KOPT-K1 (cell line): ENCODE measurements at regions not wholly inside any gene's neighbourhood (a gene's known extent, or its start where the extent isn't known, plus 50 kb on each side); places are given as distances from the start of the nearest gene placed in this dataset.
"Not testable (repeated sequence)": the region's sequence is repeated elsewhere in the genome, so short reads cannot be mapped to it uniquely, and the experiment has no call there.

Experiments used
- H3K27ac ChIP-seq: fragments of 200-600 bp; sonication (generic); 2 replicates; pipeline ENCODE4 v1.5.1; 2016; ENCODE audit warnings: antibody characterized with exemption, mild to moderate bottlenecking, low read depth, low read length; ENCODE audit not compliant: poor library complexity, severe bottlenecking
- H3K36me3 ChIP-seq: fragments of 200-600 bp; sonication (generic); 2 replicates; pipeline ENCODE4 v1.5.1; 2017; ENCODE audit warnings: antibody characterized with exemption, mild to moderate bottlenecking, low read length, moderate library complexity; ENCODE audit not compliant: insufficient read depth
- H3K9me3 ChIP-seq: fragments of 200-600 bp; sonication (generic); 2 replicates; pipeline ENCODE4 v1.5.1; 2017; ENCODE audit warnings: antibody characterized with exemption, low read length, mild to moderate bottlenecking; ENCODE audit not compliant: insufficient read depth, poor library complexity, severe bottlenecking

- Histone ChIP-seq H3K27ac (no peak overlapping the region), H3K36me3 (no peaks in the 10 kb centered on the region), H3K9me3 (no peaks in the 10 kb centered on the region)
Observed at GRCh38 chr13:109416001-109416400, 370.4 kb downstream of the IRS2 start.

- no peaks in the 10 kb centered on the region for H3K9me3 ChIP-seq
- H3K27ac ChIP-seq: no peak overlapping the region
- H3K36me3 ChIP-seq: no peaks in the 10 kb centered on the region
Observed at GRCh38 chr13:109415057-109415456, 371.3 kb downstream of the IRS2 start.

GRCh38 chr13:109412283-109412901 is 374.0 kb downstream of the IRS2 start:
- no peaks in the 10 kb centered on the region for H3K36me3 ChIP-seq
- H3K9me3 ChIP-seq: no peaks in the 10 kb centered on the region
- H3K27ac ChIP-seq: no peak overlapping the region

- no peaks in the 10 kb centered on the region for H3K9me3 ChIP-seq
- no peaks in the 10 kb centered on the region for H3K36me3 ChIP-seq
- no peak overlapping the region for H3K27ac ChIP-seq
Observed at GRCh38 chr13:109410868-109411267, 375.5 kb downstream of the IRS2 start.

- no peaks in the 10 kb centered on the region for H3K36me3 ChIP-seq
- H3K9me3 ChIP-seq: peaks cover 12% of the 10 kb centered on the region
- no peak overlapping the region for H3K27ac ChIP-seq
Observed at GRCh38 chr13:109408591-109409382, 377.6 kb downstream of the IRS2 start.

- Histone ChIP-seq H3K27ac (no peak overlapping the region), H3K9me3 (peaks cover 12% of the 10 kb centered on the region), H3K36me3 (no peaks in the 10 kb centered on the region)
Observed at GRCh38 chr13:109406376-109406992, 379.9 kb downstream of the IRS2 start.

- H3K9me3 ChIP-seq: peaks cover 12% of the 10 kb centered on the region
- H3K36me3 ChIP-seq: no peaks in the 10 kb centered on the region
- no peak overlapping the region for H3K27ac ChIP-seq
Observed at GRCh38 chr13:109403012-109403421, 383.4 kb downstream of the IRS2 start.

- no peaks in the 10 kb centered on the region for H3K36me3 ChIP-seq
- H3K27ac ChIP-seq: no peak overlapping the region
Observed at GRCh38 chr13:109401891-109402290, 384.5 kb downstream of the IRS2 start.

GRCh38 chr13:109401307-109401706 is 385.1 kb downstream of the IRS2 start:
- H3K36me3 ChIP-seq: no peaks in the 10 kb centered on the region
- H3K9me3 ChIP-seq: peaks cover 12% of the 10 kb centered on the region
- no peak overlapping the region for H3K27ac ChIP-seq

More at GRCh38 chr13:109401891-109402290, 384.5 kb downstream of the IRS2 start:
- H3K9me3 ChIP-seq: peaks cover 12% of the 10 kb centered on the region

GRCh38 chr13:109400624-109401257 is 385.6 kb downstream of the IRS2 start:
- Histone ChIP-seq H3K9me3 (peaks cover 12% of the 10 kb centered on the region), H3K27ac (no peak overlapping the region), H3K36me3 (no peaks in the 10 kb centered on the region)

- Histone ChIP-seq H3K27ac (no peak overlapping the region), H3K9me3 (peaks cover 10% of the 10 kb centered on the region), H3K36me3 (no peaks in the 10 kb centered on the region)
Observed at GRCh38 chr13:109400209-109400608, 386.2 kb downstream of the IRS2 start.

GRCh38 chr13:109398071-109398470 is 388.3 kb downstream of the IRS2 start:
- not testable (repeated sequence) for H3K9me3 ChIP-seq, H3K36me3 ChIP-seq, H3K27ac ChIP-seq

GRCh38 chr13:109397285-109397684 is 389.1 kb downstream of the IRS2 start:
- no peak overlapping the region for H3K27ac ChIP-seq
- no peaks in the 10 kb centered on the region for H3K36me3 ChIP-seq
- no peaks in the 10 kb centered on the region for H3K9me3 ChIP-seq

- H3K27ac ChIP-seq: no peak overlapping the region
- H3K36me3 ChIP-seq: no peaks in the 10 kb centered on the region
- no peaks in the 10 kb centered on the region for H3K9me3 ChIP-seq
Observed at GRCh38 chr13:109396266-109396665, 390.1 kb downstream of the IRS2 start.

- Histone ChIP-seq H3K9me3 (no peaks in the 10 kb centered on the region), H3K27ac (no peak overlapping the region), H3K36me3 (no peaks in the 10 kb centered on the region)
Observed at GRCh38 chr13:109395014-109395413, 391.4 kb downstream of the IRS2 start.
